IMR-90 (cell line): ENCODE measurements at regions not wholly inside any gene's neighbourhood (a gene's known extent, or its start where the extent isn't known, plus 50 kb on each side); places are given as distances from the start of the nearest gene placed in this dataset.

Experiments used
- ATAC-seq: fragments of 200-7000 bp; cut with Tn5 transposase; 2 replicates; pipeline ENCODE4 v1.9.1; 2020; ENCODE audit warnings: low read depth, mild to moderate bottlenecking, moderate library complexity
- BruUV-seq: library from RNA; stranded (reverse); fragments of 400-500 nt; replicated peaks from 2 replicates; lab custom pipeline; 2021; lab: Mats Ljungman, UMichigan
- CTCF ChIA-PET: fragments of 300-600 bp; formaldehyde crosslinking; extraction: SDS; loops from one replicate; lab custom pipeline; 2021; ENCODE audit warnings: antibody characterized with exemption; lab: Yijun Ruan, JAX
- POLR2A ChIA-PET: fragments of 300-600 bp; sonication (Branson Sonifier 250); formaldehyde crosslinking; loops from one replicate; lab custom pipeline; 2022; ENCODE audit warnings: antibody characterized with exemption; ENCODE audit not compliant: unreplicated experiment; lab: Charles Lee
- DNase-seq: peaks from one replicate; pipeline ENCODE4 v3.0.0; 2013
- H2AFZ ChIP-seq: replicated peaks from 2 replicates; pipeline ENCODE3; 2013; ENCODE audit warnings: low read length, mild to moderate bottlenecking; ENCODE audit not compliant: poor library complexity
- H2AK5ac ChIP-seq: 2 replicates; pipeline ENCODE4 v1.6.1; 2013; ENCODE audit warnings: low read depth, low read length, inconsistent platforms
- H2AK9ac ChIP-seq: replicated peaks from 2 replicates; pipeline ENCODE3; 2013; ENCODE audit warnings: mild to moderate bottlenecking, low read depth, low read length, moderate library complexity; ENCODE audit not compliant: poor library complexity
- H2BK120ac ChIP-seq: 2 replicates; pipeline ENCODE4 v1.6.1; 2013; ENCODE audit warnings: low read depth, low read length, inconsistent platforms
- H2BK15ac ChIP-seq: 3 replicates; pipeline ENCODE4 v1.6.1; 2013; ENCODE audit warnings: low read depth, low read length, inconsistent platforms
- H2BK20ac ChIP-seq: 2 replicates; pipeline ENCODE4 v1.6.1; 2013; ENCODE audit warnings: low read depth, mild to moderate bottlenecking, inconsistent platforms, low read length, moderate library complexity
- H2BK5ac ChIP-seq: 2 replicates; pipeline ENCODE4 v1.6.1; 2013; ENCODE audit warnings: mild to moderate bottlenecking, low read depth, low read length, inconsistent platforms; ENCODE audit not compliant: poor library complexity, severe bottlenecking
- H3K14ac ChIP-seq: replicated peaks from 2 replicates; pipeline ENCODE4 v1.6.1; 2013; ENCODE audit warnings: low read depth, low read length, inconsistent platforms
- H3K18ac ChIP-seq: 2 replicates; pipeline ENCODE4 v1.6.1; 2013; ENCODE audit warnings: low read depth, low read length, control low read depth
- H3K23ac ChIP-seq: 2 replicates; pipeline ENCODE4 v1.6.1; 2013; ENCODE audit warnings: low read depth, low read length, inconsistent platforms
- H3K27ac ChIP-seq: 2 replicates; pipeline ENCODE4 v1.5.1; 2013; ENCODE audit warnings: mild to moderate bottlenecking, control low read depth, low read length; ENCODE audit not compliant: insufficient read depth
- H3K27me3 ChIP-seq: 2 replicates; pipeline ENCODE4 v1.6.1; 2013; ENCODE audit warnings: low read length; ENCODE audit not compliant: control insufficient read depth, insufficient read depth
- H3K36me3 ChIP-seq: 2 replicates; pipeline ENCODE4 v1.6.1; 2013; ENCODE audit warnings: low read length, mixed read lengths; ENCODE audit not compliant: control insufficient read depth, insufficient read depth
- H3K4ac ChIP-seq: 2 replicates; pipeline ENCODE4 v1.6.1; 2013; ENCODE audit warnings: low read depth, low read length, inconsistent platforms
- H3K4me1 ChIP-seq: 2 replicates; pipeline ENCODE4 v1.6.1; 2013; ENCODE audit warnings: low read length, mixed read lengths; ENCODE audit not compliant: control insufficient read depth, insufficient read depth
- H3K4me2 ChIP-seq: 2 replicates; pipeline ENCODE4 v1.6.1; 2013; ENCODE audit warnings: low read depth, mild to moderate bottlenecking, control low read depth, low read length, moderate library complexity
- H3K4me3 ChIP-seq: 2 replicates; pipeline ENCODE4 v1.5.1; 2013; ENCODE audit warnings: low read depth, mild to moderate bottlenecking, control low read depth, low read length, moderate library complexity; ENCODE audit not compliant: insufficient read depth
- H3K56ac ChIP-seq: 2 replicates; pipeline ENCODE4 v1.6.1; 2013; ENCODE audit warnings: low read length, inconsistent platforms; ENCODE audit not compliant: insufficient read depth; ENCODE audit errors: extremely low read depth
- H3K79me1 ChIP-seq, 2 experiments: 2 replicates each; pipeline ENCODE4 v1.6.1; 2013; ENCODE audit warnings: low read length in 2 of 2, inconsistent platforms in 1 of 2, low read depth in 1 of 2
- H3K9ac ChIP-seq: 2 replicates; pipeline ENCODE4 v1.6.1; 2013; ENCODE audit warnings: low read depth, low read length, control low read depth
- H3K9me1 ChIP-seq: 2 replicates; pipeline ENCODE4 v1.6.1; 2013; ENCODE audit warnings: low read length, inconsistent platforms; ENCODE audit not compliant: insufficient read depth
- H3K9me3 ChIP-seq: 2 replicates; pipeline ENCODE4 v1.6.1; 2013; ENCODE audit warnings: low read length; ENCODE audit not compliant: control insufficient read depth, insufficient read depth
- H4K20me1 ChIP-seq: 2 replicates; pipeline ENCODE4 v1.6.1; 2013; ENCODE audit warnings: low read length, inconsistent platforms; ENCODE audit not compliant: insufficient read depth
- H4K5ac ChIP-seq: 2 replicates; pipeline ENCODE4 v1.6.1; 2013; ENCODE audit warnings: mild to moderate bottlenecking, low read depth, low read length, control low read depth
- H4K8ac ChIP-seq, 2 experiments: 2 replicates each; pipeline ENCODE4 v1.6.1; 2013; ENCODE audit warnings: low read depth in 2 of 2, low read length in 2 of 2, control low read depth in 1 of 2, inconsistent platforms in 1 of 2
- H4K91ac ChIP-seq: 2 replicates; pipeline ENCODE4 v1.6.1; 2013; ENCODE audit warnings: low read depth, low read length, inconsistent platforms; ENCODE audit not compliant: insufficient read depth
- BHLHE40 ChIP-seq: fragments of 150-350 bp; IDR thresholded peaks from 2 replicates; pipeline ENCODE4 v1.6.1; 2016; ENCODE audit warnings: mild to moderate bottlenecking, low read depth, low read length
- POLR2A ChIP-seq: IDR thresholded peaks from 2 replicates; pipeline ENCODE4 v1.6.1; 2012; ENCODE audit warnings: mild to moderate bottlenecking, low read depth, low read length
- RCOR1 ChIP-seq: IDR thresholded peaks from 2 replicates; pipeline ENCODE4 v1.6.1; 2012; ENCODE audit warnings: mild to moderate bottlenecking, low read length, improper control_type of control experiment; ENCODE audit not compliant: insufficient replicate concordance
- RFX5 ChIP-seq: IDR thresholded peaks from 2 replicates; pipeline ENCODE4 v1.8.0; 2012; ENCODE audit warnings: low read depth, mild to moderate bottlenecking, low read length, moderate library complexity
- WGBS, 2 experiments: methylation state at CpG; one replicate each; pipeline versions ENCODE4 v1.1.5 to v1.1.7; 2013; ENCODE audit warnings: missing lambda C conversion rate in 2 of 2; ENCODE audit not compliant: insufficient read length in 1 of 2; ENCODE audit errors: extremely low coverage in 2 of 2; 5-methylcytosine and 5-hydroxymethylcytosine counted together
- dilution Hi-C: fragments of 300-500 bp; cut with HindIII; formaldehyde crosslinking; loops from one replicate; pipeline ENCODE4 v1.14.3; 2018; ENCODE audit warnings: low sequenced_read_pairs; ENCODE audit not compliant: unreplicated experiment
- in situ Hi-C: fragments of 300-500 bp; cut with MboI; formaldehyde crosslinking; loops from 3 replicates; pipeline ENCODE4 v1.14.3; 2019; ENCODE audit warnings: low sequenced_read_pairs, inconsistent platforms, mixed read lengths
- intact Hi-C: fragments of 100-400 bp; cut with micrococcal nuclease; formaldehyde crosslinking; loops from 2 replicates; pipeline ENCODE4 v1.10.0; 2022

DNA sequence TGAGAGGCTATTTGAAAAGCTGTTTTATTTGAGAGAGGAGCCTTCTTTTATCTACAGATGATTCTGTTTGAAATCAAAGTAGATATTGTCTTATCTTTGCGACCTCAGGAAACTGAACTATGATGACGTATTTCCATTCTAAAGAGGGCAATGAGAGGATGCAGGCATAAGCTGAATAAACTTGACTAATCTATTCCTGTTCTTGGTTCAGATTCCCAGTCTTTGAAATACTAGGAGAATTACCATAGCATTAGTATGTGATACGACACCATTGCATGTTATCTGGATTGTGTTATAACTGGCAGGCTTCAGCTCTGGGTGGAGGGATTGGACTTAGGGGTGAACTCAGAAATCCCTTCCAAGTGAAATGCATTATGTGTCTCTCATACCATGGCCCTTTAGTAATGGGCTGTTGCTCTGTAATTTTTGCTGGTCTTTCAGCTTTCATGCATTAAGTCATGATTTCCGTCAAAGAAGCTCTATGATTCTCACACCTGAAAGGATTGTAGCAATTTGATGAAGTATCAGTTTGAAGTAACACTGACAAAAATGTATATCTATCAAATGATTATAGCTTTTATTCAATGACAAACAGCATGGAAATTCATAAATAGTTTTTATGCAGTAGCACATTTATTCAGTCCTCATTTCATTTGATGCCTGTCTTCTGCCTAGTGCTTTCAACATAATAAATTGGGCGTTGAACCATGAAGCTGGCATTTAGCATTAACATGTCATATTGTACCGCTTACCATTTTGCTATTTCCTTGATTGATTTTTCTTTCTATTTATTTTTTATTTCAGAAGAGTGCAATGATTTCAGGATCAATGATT, 138.4 kb upstream of the SPACA1 start:
- Histone ChIP-seq H4K5ac (no peak overlapping the region), H2AK9ac (no peak overlapping the region), H3K36me3 (no peaks in the 10 kb centered on the region), H3K4ac (no peak overlapping the region), H4K20me1 (no peaks in the 10 kb centered on the region), H3K9me1 (no peaks in the 10 kb centered on the region), H3K79me1 (no peaks in the 10 kb centered on the region), H3K9ac (no peak overlapping the region), H2AFZ (no peak overlapping the region), H3K18ac (no peak overlapping the region), H2BK20ac (no peak overlapping the region), H2BK120ac (no peak overlapping the region), H3K4me1 (no peaks in the 10 kb centered on the region), H4K91ac (no peak overlapping the region), H3K14ac (no peak overlapping the region), H3K56ac (no peak overlapping the region), H2BK5ac (no peak overlapping the region), H3K4me3 (no peak overlapping the region), H4K8ac (no peak overlapping the region), H3K27ac (no peak overlapping the region), H3K9me3 (peaks cover 3% of the 10 kb centered on the region; the same call in 1 of the 2 replicates), H3K23ac (no peak overlapping the region), H3K27me3 (peaks cover 9% of the 10 kb centered on the region), H2AK5ac (no peak overlapping the region), H2BK15ac (no peak overlapping the region), H3K4me2 (no peak overlapping the region)
- BruUV-seq: no TSS peak
- WGBS, 2 experiments: no CpG with 5 or more reads among the region's 6 CpGs
- dilution Hi-C loops (no loop called here), intact Hi-C loops (no loop called here), in situ Hi-C loops (no loop called here)
- ChIA-PET POLR2A (no interaction called here), CTCF (interaction anchor here (0.6 kb wide), 1 partner anchor 622 kb away, joined by 3 read pairs; no protein-coding TSS in a partner anchor)
- no peak for TF ChIP-seq RCOR1
- no peak for TF ChIP-seq RFX5
- no peak for TF ChIP-seq BHLHE40
- no peak for TF ChIP-seq POLR2A
- ATAC-seq (no peak), DNase-seq (no peak)
